A549 (cell line): ENCODE measurements at regions not wholly inside any gene's neighbourhood (a gene's known extent, or its start where the extent isn't known, plus 50 kb on each side); places are given as distances from the start of the nearest gene placed in this dataset.

Experiments used
- ATAC-seq, 2 experiments: fragments of 200-7000 bp in 1 of 2; fragments of >200 bp in 1 of 2; cut with Nextera tagmentation in 1 of 2; cut with Tn5 transposase in 1 of 2; 3 replicates each; pipeline versions ENCODE4 v1.8.0 to v1.9.1; 2018 to 2020; ENCODE audit warnings: mild to moderate bottlenecking in 1 of 2, moderate library complexity in 1 of 2
- CTCF ChIA-PET: fragments of 300-600 bp; sonication (Branson Sonifier 250); formaldehyde crosslinking; extraction: SDS; loops from one replicate; lab custom pipeline; 2021; ENCODE audit warnings: antibody characterized with exemption, inconsistent platforms; lab: Yijun Ruan, JAX
- POLR2A ChIA-PET: fragments of 350-600 bp; formaldehyde crosslinking; extraction: SDS; loops from one replicate; lab custom pipeline; 2021; ENCODE audit warnings: antibody characterized with exemption, inconsistent platforms; lab: Yijun Ruan, JAX
- DNase-seq, 2 experiments: peaks; one replicate each; pipeline versions ENCODE4 v3.0.0 to v3.0.0-alpha.2; 2011 to 2016; ENCODE audit warnings: low read depth in 1 of 2, low spot score in 1 of 2
- FAIRE-seq: peaks from 2 replicates; lab custom pipeline; 2011; peaks lifted over from hg19 to GRCh38; lab: Jason Lieb, UNC
- H3K27ac ChIP-seq, 2 experiments: fragments of >200 bp; sonication (Bioruptor Twin); formaldehyde crosslinking; 3 replicates each; pipeline ENCODE4 v1.5.1; 2016 to 2017
- H3K4me1 ChIP-seq: fragments of >200 bp; sonication (Bioruptor Twin); formaldehyde crosslinking; 3 replicates; pipeline ENCODE4 v1.6.1; 2016
- H3K4me2 ChIP-seq: fragments of >200 bp; sonication (Bioruptor Twin); formaldehyde crosslinking; 3 replicates; pipeline ENCODE4 v1.6.1; 2016
- H3K4me3 ChIP-seq: fragments of >200 bp; sonication (Bioruptor Twin); formaldehyde crosslinking; 3 replicates; pipeline ENCODE4 v1.5.1; 2016
- H3K9me3 ChIP-seq: fragments of >200 bp; sonication (Bioruptor Twin); formaldehyde crosslinking; 3 replicates; pipeline ENCODE4 v1.6.1; 2016
- CEBPB ChIP-seq, 2 experiments: fragments of >200 bp in 1 of 2; sonication (Bioruptor Twin) in 1 of 2; formaldehyde crosslinking in 1 of 2; IDR thresholded peaks; 2 replicates each; pipeline ENCODE4 v1.6.1; 2012 to 2016
- CHD4 ChIP-seq: fragments of 200-600 bp; sonication (generic); IDR thresholded peaks from 2 replicates; pipeline ENCODE4 v1.6.1; 2016; ENCODE audit warnings: antibody characterized with exemption, mild to moderate bottlenecking, borderline replicate concordance
- EHF ChIP-seq: fragments of 250-450 bp; sonication (Bioruptor Pico); IDR thresholded peaks from 2 replicates; pipeline ENCODE4 v1.5.0; 2020; ENCODE audit warnings: mild to moderate bottlenecking
- EP300 ChIP-seq, 2 experiments: fragments of >200 bp; sonication (Bioruptor Twin); formaldehyde crosslinking; IDR thresholded peaks; 2 replicates in 1 of 2; 3 replicates in 1 of 2; pipeline ENCODE4 v1.6.1; 2016 to 2017
- FOXS1 ChIP-seq: fragments of 250-450 bp; sonication (Bioruptor Pico); IDR thresholded peaks from 2 replicates; pipeline ENCODE4 v1.5.0; 2020; ENCODE audit warnings: mild to moderate bottlenecking, moderate library complexity
- GATA3 ChIP-seq: IDR thresholded peaks from 2 replicates; pipeline ENCODE4 v1.6.1; 2012; ENCODE audit warnings: borderline replicate concordance
- HDAC2 ChIP-seq: fragments of 200-600 bp; sonication (generic); IDR thresholded peaks from 2 replicates; pipeline ENCODE4 v1.6.1; 2016
- HMGXB4 ChIP-seq: fragments of 250-450 bp; sonication (Bioruptor Pico); IDR thresholded peaks from 2 replicates; pipeline ENCODE4 v1.5.0; 2021; ENCODE audit warnings: mild to moderate bottlenecking, moderate library complexity, borderline replicate concordance
- HOXA7 ChIP-seq: fragments of 250-450 bp; sonication (Bioruptor Pico); IDR thresholded peaks from 2 replicates; pipeline ENCODE4 v1.5.0; 2020; ENCODE audit warnings: mild to moderate bottlenecking, moderate library complexity
- HOXB13 ChIP-seq: fragments of 250-450 bp; sonication (Bioruptor Pico); IDR thresholded peaks from 2 replicates; pipeline ENCODE4 v1.5.0; 2020; ENCODE audit warnings: low read depth, mild to moderate bottlenecking, moderate library complexity
- HOXB5 ChIP-seq: fragments of 250-450 bp; sonication (Bioruptor Pico); IDR thresholded peaks from 2 replicates; pipeline ENCODE4 v1.5.0; 2020; ENCODE audit warnings: mild to moderate bottlenecking, moderate library complexity
- JUN ChIP-seq, 2 experiments: fragments of >200 bp; sonication (Bioruptor Twin); formaldehyde crosslinking; IDR thresholded peaks; 2 replicates in 1 of 2; 3 replicates in 1 of 2; pipeline ENCODE4 v1.6.1; 2016 to 2017
- JUNB ChIP-seq: fragments of >200 bp; sonication (Bioruptor Twin); formaldehyde crosslinking; IDR thresholded peaks from 2 replicates; pipeline ENCODE4 v1.6.1; 2016
- KDM5A ChIP-seq: fragments of 200-600 bp; sonication (generic); IDR thresholded peaks from 2 replicates; pipeline ENCODE4 v1.6.1; 2016; ENCODE audit warnings: antibody characterized with exemption, mild to moderate bottlenecking
- MAFK ChIP-seq: fragments of 450-650 bp; IDR thresholded peaks from 2 replicates; pipeline ENCODE4 v1.6.1; 2014; ENCODE audit not compliant: partially characterized antibody
- MAX ChIP-seq: IDR thresholded peaks from 2 replicates; pipeline ENCODE4 v1.6.1; 2012
- MAZ ChIP-seq: fragments of 150-350 bp; IDR thresholded peaks from 2 replicates; pipeline ENCODE4 v1.6.1; 2014; ENCODE audit warnings: antibody characterized with exemption, low read depth, low read length, borderline replicate concordance
- NR3C1 ChIP-seq: fragments of >200 bp; sonication (Bioruptor Twin); formaldehyde crosslinking; IDR thresholded peaks from 3 replicates; pipeline ENCODE4 v1.6.1; 2017
- POLR2A ChIP-seq: IDR thresholded peaks from 2 replicates; pipeline ENCODE4 v1.6.1; 2012; ENCODE audit warnings: mild to moderate bottlenecking, low read length
- RAD21 ChIP-seq, 2 experiments: fragments of >200 bp in 1 of 2; sonication (Bioruptor Twin) in 1 of 2; formaldehyde crosslinking in 1 of 2; IDR thresholded peaks in 1 of 2; conservative IDR thresholded peaks in 1 of 2; 2 replicates in 1 of 2; 3 replicates in 1 of 2; pipeline ENCODE4 v1.6.1; 2012 to 2018; ENCODE audit warnings: inconsistent platforms in 1 of 2
- RCOR1 ChIP-seq: fragments of 150-350 bp; IDR thresholded peaks from 2 replicates; pipeline ENCODE4 v1.6.1; 2014; ENCODE audit warnings: antibody characterized with exemption, low read length, low read depth
- SMC3 ChIP-seq: fragments of >200 bp; sonication (Bioruptor Twin); formaldehyde crosslinking; IDR thresholded peaks from 3 replicates; pipeline ENCODE4 v1.6.1; 2018; ENCODE audit warnings: inconsistent platforms
- TFCP2L1 ChIP-seq: fragments of 250-450 bp; sonication (Bioruptor Pico); IDR thresholded peaks from 2 replicates; pipeline ENCODE4 v1.5.0; 2021; ENCODE audit warnings: mild to moderate bottlenecking
- TP53 ChIP-seq: fragments of 250-450 bp; sonication (Bioruptor Pico); IDR thresholded peaks from 2 replicates; pipeline ENCODE4 v1.5.0; 2021; ENCODE audit warnings: mild to moderate bottlenecking, moderate library complexity
- USF2 ChIP-seq: fragments of 450-650 bp; IDR thresholded peaks from 2 replicates; pipeline ENCODE4 v1.6.1; 2014; ENCODE audit warnings: antibody characterized with exemption
- ZC3H11A ChIP-seq: fragments of 450-650 bp; IDR thresholded peaks from 2 replicates; pipeline ENCODE4 v1.6.1; 2014; ENCODE audit warnings: antibody characterized with exemption, mild to moderate bottlenecking
- ZNF302 ChIP-seq: fragments of 250-450 bp; sonication (Bioruptor Pico); IDR thresholded peaks from 2 replicates; pipeline ENCODE4 v1.9.0; 2021; ENCODE audit warnings: inconsistent platforms, mild to moderate bottlenecking, moderate library complexity
- WGBS: methylation state at CpG from one replicate; pipeline ENCODE4 v1.1.6; 2017; ENCODE audit errors: missing lambda C conversion rate; 5-methylcytosine and 5-hydroxymethylcytosine counted together
- TF ChIP-seq, protein P1 (sequence below): IDR thresholded peaks from 2 replicates; pipeline ENCODE4 v1.6.1; 2012; ENCODE audit warnings: low read depth, borderline replicate concordance
- TF ChIP-seq, protein P2 (sequence below): fragments of >200 bp; sonication (Bioruptor Twin); formaldehyde crosslinking; IDR thresholded peaks from 3 replicates; pipeline ENCODE4 v1.6.1; 2016

DNA sequence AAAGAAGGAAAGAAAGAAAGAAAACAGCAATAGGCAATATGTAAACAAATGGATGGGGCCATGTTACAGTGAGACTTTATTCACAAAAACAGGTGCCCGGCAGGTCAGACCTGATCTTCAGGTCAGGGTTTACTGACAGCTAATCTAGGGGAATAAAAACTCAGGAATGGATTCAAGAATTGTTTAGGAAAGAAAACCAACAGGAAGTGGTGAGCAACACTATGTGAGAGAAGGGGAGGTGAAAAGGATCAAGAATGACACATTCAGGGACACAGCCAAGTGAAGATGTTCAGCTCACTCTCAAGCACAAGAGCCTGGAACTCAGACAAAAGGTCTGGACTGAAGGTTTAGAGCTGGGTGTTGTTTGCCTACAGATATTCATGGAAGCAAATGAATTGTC lies 244.5 kb downstream of the EFNB2 start:
- Histone ChIP-seq H3K4me2 (no peak overlapping the region), H3K9me3 (no peaks in the 10 kb centered on the region), H3K4me1 (no peaks in the 10 kb centered on the region), H3K27ac (no peak overlapping the region), H3K4me3 (no peak overlapping the region)
- TF ChIP-seq GATA3 (no peak), HOXA7 (CRISPR knock-in tag) (no peak), HOXB13 (no peak), CEBPB (IDR thresholded peaks at IDR 0.05) (no peak), ZC3H11A (no peak), JUN (IDR thresholded peaks at IDR 0.05) (no peak), EP300 (IDR thresholded peaks at IDR 0.05) (no peak), ZNF302 (CRISPR knock-in tag) (no peak), RAD21 (conservative IDR thresholded peaks at IDR 0.05 in 1 of 2, IDR thresholded peaks at IDR 0.05 in 1 of 2) (no peak), EHF (CRISPR knock-in tag) (no peak), SMC3 (no peak), CHD4 (no peak), MAZ (no peak), KDM5A (no peak), RCOR1 (no peak), TFCP2L1 (CRISPR knock-in tag) (no peak), JUNB (no peak)
- TF ChIP-seq, protein P1, sequence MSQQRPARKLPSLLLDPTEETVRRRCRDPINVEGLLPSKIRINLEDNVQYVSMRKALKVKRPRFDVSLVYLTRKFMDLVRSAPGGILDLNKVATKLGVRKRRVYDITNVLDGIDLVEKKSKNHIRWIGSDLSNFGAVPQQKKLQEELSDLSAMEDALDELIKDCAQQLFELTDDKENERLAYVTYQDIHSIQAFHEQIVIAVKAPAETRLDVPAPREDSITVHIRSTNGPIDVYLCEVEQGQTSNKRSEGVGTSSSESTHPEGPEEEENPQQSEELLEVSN = no peak
- WGBS = 73% methylated on average over 1 of the region's 1 CpG
- CTCF ChIA-PET = no interaction called here
- ATAC-seq (no peak), FAIRE-seq (no peak), DNase-seq (no peak)
- POLR2A ChIA-PET = no interaction called here

DNA sequence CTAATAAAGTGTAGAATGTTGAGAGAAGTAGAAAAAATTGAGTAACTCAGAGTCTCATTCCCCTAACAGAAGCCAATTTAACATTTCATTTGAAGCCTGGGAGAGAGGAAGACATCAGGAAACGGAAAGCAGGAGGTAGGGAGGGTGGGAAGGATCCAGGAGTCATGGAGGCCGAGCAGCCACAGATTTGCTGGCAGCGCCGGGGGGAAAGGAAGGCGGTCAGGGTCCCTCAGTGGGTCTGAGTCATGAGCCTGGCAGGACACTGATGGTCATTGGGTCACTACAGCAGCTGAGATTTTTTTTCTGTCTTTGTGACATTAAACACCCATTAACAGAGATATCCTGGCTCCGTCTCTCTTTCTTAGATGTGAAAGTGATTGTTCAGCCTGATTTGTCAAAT lies 248.1 kb downstream of the EFNB2 start:
- Histone ChIP-seq H3K4me2 (no peak overlapping the region), H3K4me1 (no peaks in the 10 kb centered on the region), H3K4me3 (no peak overlapping the region), H3K27ac (no peak overlapping the region), H3K9me3 (0 out of 3 replicates have a peak, but pooled peaks cover 1% of the 10 kb centered on the region)
- ATAC-seq = no peak
- no peak for DNase-seq
- TF ChIP-seq POLR2A (no peak), JUNB (no peak), USF2 (no peak), FOXS1 (CRISPR knock-in tag) (no peak), TP53 (no peak), HMGXB4 (CRISPR knock-in tag) (no peak), MAFK (no peak), HOXB5 (CRISPR knock-in tag) (no peak), NR3C1 (no peak), ZNF302 (CRISPR knock-in tag) (no peak), MAZ (no peak), MAX (no peak), KDM5A (no peak), HDAC2 (no peak), HOXA7 (CRISPR knock-in tag) (no peak), TFCP2L1 (CRISPR knock-in tag) (no peak)
- TF ChIP-seq, protein P2, sequence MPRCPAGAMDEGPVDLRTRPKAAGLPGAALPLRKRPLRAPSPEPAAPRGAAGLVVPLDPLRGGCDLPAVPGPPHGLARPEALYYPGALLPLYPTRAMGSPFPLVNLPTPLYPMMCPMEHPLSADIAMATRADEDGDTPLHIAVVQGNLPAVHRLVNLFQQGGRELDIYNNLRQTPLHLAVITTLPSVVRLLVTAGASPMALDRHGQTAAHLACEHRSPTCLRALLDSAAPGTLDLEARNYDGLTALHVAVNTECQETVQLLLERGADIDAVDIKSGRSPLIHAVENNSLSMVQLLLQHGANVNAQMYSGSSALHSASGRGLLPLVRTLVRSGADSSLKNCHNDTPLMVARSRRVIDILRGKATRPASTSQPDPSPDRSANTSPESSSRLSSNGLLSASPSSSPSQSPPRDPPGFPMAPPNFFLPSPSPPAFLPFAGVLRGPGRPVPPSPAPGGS = no peak
- TF ChIP-seq, protein P1 = no peak
- no peak for FAIRE-seq
- whole genome bisulfite sequencing = 67% methylated on average over 6 of the region's 6 CpGs
- CTCF ChIA-PET = no interaction called here
- POLR2A ChIA-PET = no interaction called here
